EH (cell line): ENCODE measurements at regions not wholly inside any gene's neighbourhood (a gene's known extent, or its start where the extent isn't known, plus 50 kb on each side); places are given as distances from the start of the nearest gene placed in this dataset.
"Not testable (repeated sequence)": the region's sequence is repeated elsewhere in the genome, so short reads cannot be mapped to it uniquely, and the experiment has no call there.

Source experiments
- DNase-seq: peaks from one replicate; pipeline ENCODE4 v3.0.0-alpha.2; 2015; ENCODE audit warnings: low read depth

GRCh38 chr12:93979189-93979588 lies 169.2 kb upstream of the PLXNC1 start:
- DNase-seq = peak; percentile 37

- no peak for DNase-seq
Measured at GRCh38 chr12:93980711-93981110, 167.7 kb upstream of the PLXNC1 start.

DNA sequence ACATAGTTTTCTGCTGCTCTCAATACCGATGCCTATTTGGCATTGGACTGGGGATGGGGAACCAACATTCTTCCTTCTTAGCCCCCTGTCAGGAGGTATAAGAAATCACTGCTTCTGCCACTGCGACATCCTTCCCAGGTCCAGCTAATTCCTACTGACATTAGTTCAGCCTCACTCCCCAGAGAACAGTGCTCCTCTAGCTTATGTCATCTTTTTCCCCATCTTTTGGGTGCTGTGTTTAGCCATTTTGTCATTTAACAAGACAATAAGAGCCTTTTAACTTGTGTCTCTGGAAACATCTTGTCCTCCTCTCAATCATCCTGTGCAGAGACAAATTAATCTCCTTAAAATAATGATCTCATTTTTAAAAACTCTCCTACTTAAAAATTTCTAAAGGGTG lies 167.0 kb upstream of the PLXNC1 start:
- DNase-seq = no peak

GRCh38 chr12:93982771-93983315 lies 165.5 kb upstream of the PLXNC1 start:
- DNase-seq = peak; percentile 88

- DNase-seq = no peak
Measured at GRCh38 chr12:93984005-93984404, 164.4 kb upstream of the PLXNC1 start.

- no peak for DNase-seq
Measured at GRCh38 chr12:93989949-93990348, 158.4 kb upstream of the PLXNC1 start.

GRCh38 chr12:93990832-93991803 lies 157.3 kb upstream of the PLXNC1 start:
- peak; percentile 85 for DNase-seq

DNA sequence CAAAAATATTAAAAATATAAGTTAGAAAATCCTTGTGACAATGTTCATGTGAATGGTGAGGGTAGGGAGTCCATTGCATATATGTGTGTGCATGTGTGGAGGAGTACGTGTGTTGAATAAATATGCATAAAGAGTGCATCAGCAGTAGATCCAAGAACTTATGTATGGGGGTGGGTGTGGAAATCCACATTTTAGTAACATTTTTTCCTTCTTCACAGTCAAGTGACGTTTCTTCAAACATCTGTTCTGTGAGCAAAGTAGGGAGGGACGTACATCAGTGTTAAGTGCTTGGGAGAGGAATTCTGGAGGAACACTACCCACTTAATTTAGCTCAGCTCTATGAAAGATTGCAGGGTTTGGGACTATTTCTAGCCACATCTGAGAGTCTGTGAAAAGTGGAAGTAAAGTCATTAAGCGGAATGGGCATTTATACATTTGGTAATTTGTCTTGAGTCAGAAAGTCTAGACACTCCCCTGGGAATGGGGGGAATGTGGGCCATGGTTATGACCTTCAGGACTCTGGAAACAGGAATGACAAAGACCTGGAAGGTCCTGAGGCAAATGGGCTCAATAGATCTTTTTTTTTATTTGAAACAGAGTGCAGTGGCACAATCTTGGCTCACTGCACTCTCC lies 156.4 kb upstream of the PLXNC1 start:
- no peak for DNase-seq

GRCh38 chr12:93994721-93995120 lies 153.7 kb upstream of the PLXNC1 start:
- no peak for DNase-seq

DNA sequence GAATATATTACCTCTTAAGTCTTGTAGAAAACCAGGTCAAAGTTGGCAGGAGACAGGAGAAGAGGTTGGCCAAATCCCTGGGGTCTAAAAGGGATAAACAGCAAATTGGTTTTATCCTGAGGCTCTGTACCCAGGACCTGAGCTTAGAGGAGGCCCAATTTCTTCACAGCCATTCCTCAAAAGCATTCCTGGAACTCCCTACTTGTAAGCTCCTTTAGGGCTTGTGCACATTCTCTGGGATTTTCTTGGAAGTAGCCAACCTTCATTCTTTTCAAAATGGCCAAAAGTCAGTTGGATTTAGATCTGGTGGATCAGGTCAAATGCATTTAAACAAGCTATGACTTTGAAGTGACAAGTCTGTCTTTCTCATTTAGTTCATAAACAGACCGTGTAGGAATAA lies 152.1 kb upstream of the PLXNC1 start:
- no peak for DNase-seq

DNA sequence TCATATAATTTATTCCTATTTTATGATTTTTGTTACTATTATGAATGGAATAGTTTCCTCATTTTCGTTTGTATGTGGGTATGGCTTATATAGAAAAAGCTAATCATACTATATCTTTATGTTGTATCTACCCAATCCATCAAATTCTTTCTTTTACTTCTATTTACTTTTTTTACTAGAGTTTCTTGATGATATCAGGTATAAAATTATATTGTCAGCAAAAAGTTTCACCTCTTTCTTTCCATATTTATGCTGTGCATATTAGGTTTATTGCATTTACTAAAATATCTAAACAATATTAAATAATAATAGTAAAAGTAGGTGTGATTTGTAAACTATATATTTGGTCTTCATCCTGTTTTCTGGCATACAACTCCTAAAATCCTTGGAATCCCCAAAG lies 146.7 kb upstream of the PLXNC1 start:
- no peak for DNase-seq

- DNase-seq = not testable (repeated sequence)
Measured at GRCh38 chr12:94002925-94003324, 145.5 kb upstream of the PLXNC1 start.

GRCh38 chr12:94007833-94008232 lies 140.5 kb upstream of the PLXNC1 start:
- DNase-seq = not testable (repeated sequence)

DNA sequence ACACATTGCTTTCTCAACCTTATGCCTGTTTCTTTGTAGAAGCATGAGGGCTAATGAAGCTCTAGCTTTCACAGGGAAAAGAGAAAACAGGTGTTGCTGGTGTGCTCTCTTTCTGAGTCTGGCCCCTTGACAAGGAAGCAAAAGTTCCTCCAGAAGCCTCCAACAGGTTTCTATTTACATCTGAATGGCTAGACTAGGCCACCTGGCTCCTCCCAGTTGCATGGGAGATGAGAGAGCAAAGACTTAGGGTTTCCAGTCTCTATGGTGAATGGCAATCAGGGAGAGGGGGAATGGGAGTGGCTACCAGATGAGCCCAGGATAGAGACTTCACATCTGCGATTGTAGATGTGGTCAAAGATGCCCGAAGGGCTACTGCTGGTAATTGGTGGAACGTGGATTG lies 138.1 kb upstream of the PLXNC1 start:
- no peak for DNase-seq

GRCh38 chr12:94012071-94012470 lies 136.3 kb upstream of the PLXNC1 start:
- peak; percentile 32 for DNase-seq

- DNase-seq = peak; percentile 50
Measured at GRCh38 chr12:94012590-94012989, 135.8 kb upstream of the PLXNC1 start.

DNA sequence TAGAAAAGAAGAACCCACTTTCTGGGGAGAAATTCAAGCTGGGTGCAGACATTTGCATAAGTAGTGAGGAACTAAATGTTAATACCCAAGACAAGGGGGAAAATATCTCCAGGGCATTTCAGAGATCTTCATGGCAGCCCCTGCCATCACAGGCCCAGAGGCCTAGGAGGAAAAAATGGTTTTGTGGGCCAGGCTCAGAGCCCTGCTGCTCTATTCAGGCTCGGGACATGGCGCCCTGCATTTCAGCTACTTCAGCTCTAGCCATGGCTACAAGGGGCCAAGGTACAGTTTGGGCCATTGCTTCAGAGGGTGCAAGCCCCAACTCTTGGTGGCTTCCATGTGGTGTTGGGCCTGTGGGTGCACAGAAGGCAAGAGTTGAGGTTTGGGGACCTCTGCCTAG lies 131.1 kb upstream of the PLXNC1 start:
- not testable (repeated sequence) for DNase-seq

GRCh38 chr12:94020335-94020734 lies 128.0 kb upstream of the PLXNC1 start:
- no peak for DNase-seq

GRCh38 chr12:94023879-94024278 lies 124.5 kb upstream of the PLXNC1 start:
- DNase-seq = no peak

DNA sequence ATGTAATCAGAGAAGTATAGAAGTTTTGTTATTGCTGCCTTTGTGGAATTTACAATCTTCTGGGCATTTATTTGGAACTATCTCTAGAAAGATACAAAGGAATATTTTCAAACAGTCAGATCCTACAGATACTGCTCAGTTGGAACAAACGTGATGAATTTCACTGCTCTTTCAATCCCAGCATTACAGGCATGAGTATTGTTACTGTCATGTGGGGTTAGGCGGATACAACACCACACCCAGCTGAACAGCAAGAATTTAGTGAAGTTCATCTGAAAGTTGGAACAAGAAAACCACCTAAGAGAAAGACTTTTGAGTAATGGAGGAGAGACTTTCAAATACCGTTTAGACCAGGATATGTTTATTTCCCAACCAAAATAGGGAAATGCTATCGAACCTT lies 123.3 kb upstream of the PLXNC1 start:
- no peak for DNase-seq

DNA sequence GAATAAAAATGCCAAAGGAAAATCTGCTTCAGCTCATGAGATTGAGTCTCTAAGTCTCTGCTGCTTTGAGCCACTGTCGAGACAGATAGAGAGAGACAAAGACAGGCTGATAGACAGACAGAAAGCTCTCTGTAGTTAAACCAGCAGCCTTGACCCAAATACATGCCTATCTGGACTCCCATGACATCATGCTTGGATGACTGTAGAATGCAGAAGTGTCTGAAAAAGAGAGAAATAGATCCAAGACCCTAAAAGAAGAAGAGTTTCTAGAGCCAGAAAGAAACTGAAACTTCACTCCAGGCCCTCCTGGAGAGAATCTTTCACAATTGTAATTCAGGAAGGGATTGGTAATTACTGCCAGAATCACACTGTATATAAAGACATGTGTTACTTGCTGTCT lies 122.6 kb upstream of the PLXNC1 start:
- no peak for DNase-seq

DNA sequence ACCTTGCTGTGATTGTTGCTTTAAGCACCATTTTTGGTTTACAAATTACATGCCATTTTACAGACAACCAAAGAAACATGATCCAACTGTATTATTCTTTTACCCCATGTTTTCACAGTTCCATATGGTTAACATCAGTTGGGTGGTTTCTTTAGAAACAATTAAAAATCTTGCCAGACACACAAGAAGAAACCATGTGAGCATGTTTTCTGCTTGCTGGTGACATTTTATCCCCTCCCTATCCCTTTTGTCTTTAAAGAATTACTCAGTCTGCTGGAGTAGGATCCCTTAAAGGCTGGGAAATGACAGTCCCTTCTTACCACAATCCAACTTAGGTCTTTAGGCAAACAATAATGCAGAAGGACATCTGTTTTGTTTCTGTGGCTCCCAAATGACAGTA lies 121.8 kb upstream of the PLXNC1 start:
- no peak for DNase-seq

DNA sequence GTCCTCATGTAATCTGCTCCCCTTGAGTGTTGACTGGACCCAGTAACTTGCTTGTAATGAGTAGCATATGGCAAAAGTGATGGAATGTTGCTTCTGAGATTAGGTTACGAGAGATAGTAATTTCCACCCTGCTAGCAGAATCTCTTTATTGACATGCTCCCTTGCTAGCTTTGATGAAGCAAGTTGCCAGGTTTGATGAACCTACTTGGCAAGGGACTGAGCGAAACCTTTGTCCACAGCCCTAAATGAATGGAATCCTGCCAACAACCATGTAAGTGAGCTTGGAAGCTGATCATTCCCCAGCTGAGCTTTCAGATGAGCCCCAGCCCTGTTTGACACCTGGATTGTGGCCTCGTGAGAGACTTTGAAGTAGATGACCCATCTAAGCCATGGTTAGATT lies 120.8 kb upstream of the PLXNC1 start:
- no peak for DNase-seq
